ENCODE measurements at regions not wholly inside any gene's neighbourhood (a gene's known extent, or its start where the extent isn't known, plus 50 kb on each side); places are given as distances from the start of the nearest gene placed in this dataset.
A peak's percentile ranks its signal among the peaks of the same experiment; 100 is the strongest.

DNA sequence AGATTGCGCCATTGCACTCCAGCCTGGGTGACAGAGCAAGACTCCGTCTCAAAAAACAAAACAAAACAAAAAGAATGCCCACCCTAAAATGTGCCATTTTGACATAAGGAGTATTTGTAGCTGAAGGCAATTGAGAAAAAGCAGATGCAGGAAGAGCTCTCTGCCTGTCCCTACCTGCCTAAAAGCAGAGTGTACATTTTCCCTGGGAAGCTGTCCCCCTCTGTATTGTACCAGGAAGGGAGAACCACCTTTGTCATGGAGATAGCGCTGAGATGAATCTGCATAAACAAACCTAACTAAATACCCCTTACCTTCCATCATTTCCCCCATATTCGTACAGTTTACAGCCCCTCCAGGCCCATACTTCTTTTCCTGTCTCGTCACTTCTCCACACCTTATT, 94.4 kb upstream of the SLC45A1 start:
- ChIA-PET POLR2A (interaction anchor here (0.6 kb wide), 1 partner anchor 150 kb away, joined by 3 read pairs; no protein-coding TSS in a partner anchor), CTCF (no interaction called here)
- DNase-seq (ENCODE audit: low read depth, low spot score) (no peak), ATAC-seq (no peak)
- H3K27me3 ChIP-seq (ENCODE audit: control insufficient read depth, insufficient read depth, low read length): no peaks in the 10 kb centered on the region
- H3K4me3 ChIP-seq (ENCODE audit: low read depth in 2 of 2, low read length in 2 of 2): no peak overlapping the region
- peaks cover 5% of the 10 kb centered on the region; the same call in 1 of the 2 replicates for H3K4me1 ChIP-seq (ENCODE audit: control insufficient read depth, insufficient read depth, low read length)
- no peaks in the 10 kb centered on the region; the same call in 1 of the 2 replicates for H3K9me3 ChIP-seq (ENCODE audit: control insufficient read depth, insufficient read depth, low read depth, low read length)
- intact Hi-C loops (cut with micrococcal nuclease; ENCODE audit: unreplicated experiment): no loop called here
- no peaks in the 10 kb centered on the region for H3K36me3 ChIP-seq (ENCODE audit: control insufficient read depth, insufficient read depth, low read length)
- BruUV-seq (replicated peaks): no TSS peak
- peak overlapping the region; percentile 36; the same call in 1 of the 2 replicates for H3K27ac ChIP-seq (ENCODE audit: low read length)
- in situ Hi-C loops (cut with HindIII; ENCODE audit: low pct_unique_long_range_greater_than_20kb, low sequenced_read_pairs): no loop called here
- TF ChIP-seq TCF7L2 (IDR thresholded peaks at IDR 0.05; ENCODE audit: low read depth, low read length): no peak
- no peak for TF ChIP-seq POLR2AphosphoS5 (IDR thresholded peaks at IDR 0.05; ENCODE audit: low read depth, low read length)
- TF ChIP-seq SIN3A (IDR thresholded peaks at IDR 0.05; ENCODE audit: borderline replicate concordance, insufficient read depth, low read depth, low read length): no peak
- TF ChIP-seq, protein P1, sequence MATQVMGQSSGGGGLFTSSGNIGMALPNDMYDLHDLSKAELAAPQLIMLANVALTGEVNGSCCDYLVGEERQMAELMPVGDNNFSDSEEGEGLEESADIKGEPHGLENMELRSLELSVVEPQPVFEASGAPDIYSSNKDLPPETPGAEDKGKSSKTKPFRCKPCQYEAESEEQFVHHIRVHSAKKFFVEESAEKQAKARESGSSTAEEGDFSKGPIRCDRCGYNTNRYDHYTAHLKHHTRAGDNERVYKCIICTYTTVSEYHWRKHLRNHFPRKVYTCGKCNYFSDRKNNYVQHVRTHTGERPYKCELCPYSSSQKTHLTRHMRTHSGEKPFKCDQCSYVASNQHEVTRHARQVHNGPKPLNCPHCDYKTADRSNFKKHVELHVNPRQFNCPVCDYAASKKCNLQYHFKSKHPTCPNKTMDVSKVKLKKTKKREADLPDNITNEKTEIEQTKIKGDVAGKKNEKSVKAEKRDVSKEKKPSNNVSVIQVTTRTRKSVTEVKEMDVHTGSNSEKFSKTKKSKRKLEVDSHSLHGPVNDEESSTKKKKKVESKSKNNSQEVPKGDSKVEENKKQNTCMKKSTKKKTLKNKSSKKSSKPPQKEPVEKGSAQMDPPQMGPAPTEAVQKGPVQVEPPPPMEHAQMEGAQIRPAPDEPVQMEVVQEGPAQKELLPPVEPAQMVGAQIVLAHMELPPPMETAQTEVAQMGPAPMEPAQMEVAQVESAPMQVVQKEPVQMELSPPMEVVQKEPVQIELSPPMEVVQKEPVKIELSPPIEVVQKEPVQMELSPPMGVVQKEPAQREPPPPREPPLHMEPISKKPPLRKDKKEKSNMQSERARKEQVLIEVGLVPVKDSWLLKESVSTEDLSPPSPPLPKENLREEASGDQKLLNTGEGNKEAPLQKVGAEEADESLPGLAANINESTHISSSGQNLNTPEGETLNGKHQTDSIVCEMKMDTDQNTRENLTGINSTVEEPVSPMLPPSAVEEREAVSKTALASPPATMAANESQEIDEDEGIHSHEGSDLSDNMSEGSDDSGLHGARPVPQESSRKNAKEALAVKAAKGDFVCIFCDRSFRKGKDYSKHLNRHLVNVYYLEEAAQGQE (IDR thresholded peaks at IDR 0.05; ENCODE audit: insufficient read depth in 1 of 2, low read depth in 2 of 2, low read length in 1 of 2): no peak
- TF ChIP-seq, protein P2, sequence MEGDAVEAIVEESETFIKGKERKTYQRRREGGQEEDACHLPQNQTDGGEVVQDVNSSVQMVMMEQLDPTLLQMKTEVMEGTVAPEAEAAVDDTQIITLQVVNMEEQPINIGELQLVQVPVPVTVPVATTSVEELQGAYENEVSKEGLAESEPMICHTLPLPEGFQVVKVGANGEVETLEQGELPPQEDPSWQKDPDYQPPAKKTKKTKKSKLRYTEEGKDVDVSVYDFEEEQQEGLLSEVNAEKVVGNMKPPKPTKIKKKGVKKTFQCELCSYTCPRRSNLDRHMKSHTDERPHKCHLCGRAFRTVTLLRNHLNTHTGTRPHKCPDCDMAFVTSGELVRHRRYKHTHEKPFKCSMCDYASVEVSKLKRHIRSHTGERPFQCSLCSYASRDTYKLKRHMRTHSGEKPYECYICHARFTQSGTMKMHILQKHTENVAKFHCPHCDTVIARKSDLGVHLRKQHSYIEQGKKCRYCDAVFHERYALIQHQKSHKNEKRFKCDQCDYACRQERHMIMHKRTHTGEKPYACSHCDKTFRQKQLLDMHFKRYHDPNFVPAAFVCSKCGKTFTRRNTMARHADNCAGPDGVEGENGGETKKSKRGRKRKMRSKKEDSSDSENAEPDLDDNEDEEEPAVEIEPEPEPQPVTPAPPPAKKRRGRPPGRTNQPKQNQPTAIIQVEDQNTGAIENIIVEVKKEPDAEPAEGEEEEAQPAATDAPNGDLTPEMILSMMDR (IDR thresholded peaks at IDR 0.05): no peak

DNA sequence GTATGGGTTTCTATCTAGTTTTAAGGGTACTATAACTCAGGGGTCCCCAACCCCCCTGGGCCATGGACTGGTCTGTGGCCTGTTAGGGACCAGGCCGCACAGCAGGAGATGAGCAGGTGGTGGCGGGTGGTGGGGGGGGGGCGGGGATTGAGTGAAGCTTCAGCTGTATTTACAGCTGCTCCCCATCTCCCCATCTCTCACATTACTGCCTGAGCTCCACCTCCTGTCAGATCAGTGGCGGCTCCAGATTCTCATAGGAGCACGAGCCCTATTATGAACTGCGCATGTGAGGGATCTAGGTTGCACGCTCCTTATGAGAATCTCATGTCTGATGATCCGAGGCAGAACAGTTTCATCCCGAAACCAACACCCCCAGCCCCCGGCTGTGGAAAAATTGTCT, 95.1 kb upstream of the SLC45A1 start:
- no peak for TF ChIP-seq SIN3A (IDR thresholded peaks at IDR 0.05; ENCODE audit: borderline replicate concordance, insufficient read depth, low read depth, low read length)
- TF ChIP-seq, protein P1 (IDR thresholded peaks at IDR 0.05; ENCODE audit: insufficient read depth in 1 of 2, low read depth in 2 of 2, low read length in 1 of 2): no peak
- TF ChIP-seq, protein P2 (IDR thresholded peaks at IDR 0.05): no peak
- CTCF ChIA-PET: no interaction called here

More for the DNA sequence above, 95.1 kb upstream of the SLC45A1 start:
- in situ Hi-C loops (cut with HindIII; ENCODE audit: low pct_unique_long_range_greater_than_20kb, low sequenced_read_pairs): no loop called here
- Histone ChIP-seq H3K4me1 (ENCODE audit: control insufficient read depth, insufficient read depth, low read length) (peaks cover 5% of the 10 kb centered on the region; the same call in 1 of the 2 replicates), H3K9me3 (ENCODE audit: control insufficient read depth, insufficient read depth, low read depth, low read length) (no peaks in the 10 kb centered on the region; the same call in 1 of the 2 replicates), H3K4me3 (ENCODE audit: low read depth in 2 of 2, low read length in 2 of 2) (no peak overlapping the region), H3K36me3 (ENCODE audit: control insufficient read depth, insufficient read depth, low read length) (no peaks in the 10 kb centered on the region), H3K27me3 (ENCODE audit: control insufficient read depth, insufficient read depth, low read length) (no peaks in the 10 kb centered on the region), H3K27ac (ENCODE audit: low read length) (peak overlapping the region; percentile 57; the same call in 1 of the 2 replicates)
- DNase-seq (ENCODE audit: low read depth, low spot score) (no peak), ATAC-seq (no peak)
- no TSS peak for BruUV-seq (replicated peaks)
- POLR2A ChIA-PET: no interaction called here
- intact Hi-C loops (cut with micrococcal nuclease; ENCODE audit: unreplicated experiment): no loop called here
